HEK293 (cell line): ENCODE measurements at regions not wholly inside any gene's neighbourhood (a gene's known extent, or its start where the extent isn't known, plus 50 kb on each side); places are given as distances from the start of the nearest gene placed in this dataset.

Source experiments
- CTCF ChIA-PET: fragments of 350-600 bp; formaldehyde crosslinking; extraction: SDS; loops from one replicate; lab custom pipeline; 2021; ENCODE audit warnings: antibody characterized with exemption; lab: Yijun Ruan, JAX
- POLR2A ChIA-PET: fragments of 300-600 bp; formaldehyde crosslinking; extraction: SDS; loops from one replicate; lab custom pipeline; 2020; ENCODE audit warnings: antibody characterized with exemption, inconsistent platforms; lab: Yijun Ruan, JAX
- H3K27ac ChIP-seq: fragments of 200-500 bp; sonication (Bioruptor generic); 2 replicates; pipeline ENCODE4 v1.5.1; 2014; ENCODE audit warnings: low read depth, low read length, control low read depth, inconsistent platforms; ENCODE audit errors: extremely low read depth
- H3K36me3 ChIP-seq, 2 experiments: fragments of 200-500 bp in 1 of 2; sonication (Bioruptor generic) in 1 of 2; 1 replicate in 1 of 2; 2 replicates in 1 of 2; pipeline ENCODE4 v1.5.1; 2014 to 2017; ENCODE audit warnings: inconsistent platforms in 2 of 2, low read length in 2 of 2; ENCODE audit not compliant: control insufficient read depth in 2 of 2, insufficient read depth in 1 of 2
- H3K4me1 ChIP-seq: fragments of 200-500 bp; sonication (Bioruptor generic); 2 replicates; pipeline ENCODE4 v1.5.1; 2014; ENCODE audit warnings: mild to moderate bottlenecking, low read length, inconsistent platforms; ENCODE audit not compliant: control insufficient read depth, insufficient read depth
- H3K4me3 ChIP-seq: 2 replicates; pipeline ENCODE4 v1.5.1; 2011; ENCODE audit warnings: low read depth, mild to moderate bottlenecking, control low read depth, low read length, moderate library complexity
- H3K9me3 ChIP-seq: fragments of 200-500 bp; sonication (Bioruptor generic); 2 replicates; pipeline ENCODE4 v1.5.1; 2014; ENCODE audit warnings: low read depth, low read length, inconsistent platforms; ENCODE audit not compliant: control insufficient read depth, insufficient read depth
- KLF8 ChIP-seq: fragments of 450-650 bp; formaldehyde crosslinking; IDR thresholded peaks from 2 replicates; pipeline ENCODE4 v1.5.1; 2016; ENCODE audit warnings: missing biosample characterization, missing genetic modification characterization
- MEIS1 ChIP-seq: sonication (generic); formaldehyde crosslinking; IDR thresholded peaks from 2 replicates; pipeline ENCODE4 v1.8.1; 2022; ENCODE audit warnings: missing genetic modification reagents, mild to moderate bottlenecking, borderline replicate concordance
- MYNN ChIP-seq: fragments of 450-650 bp; formaldehyde crosslinking; IDR thresholded peaks from 2 replicates; pipeline ENCODE4 v1.5.1; 2016; ENCODE audit warnings: missing biosample characterization, missing genetic modification characterization, borderline replicate concordance
- OSR2 ChIP-seq: fragments of 450-650 bp; formaldehyde crosslinking; IDR thresholded peaks from 2 replicates; pipeline ENCODE4 v1.5.1; 2016; ENCODE audit warnings: missing biosample characterization, missing genetic modification characterization
- RBAK ChIP-seq: fragments of 450-650 bp; formaldehyde crosslinking; IDR thresholded peaks from 2 replicates; pipeline ENCODE4 v1.5.1; 2016; ENCODE audit warnings: missing biosample characterization, missing genetic modification characterization
- SALL2 ChIP-seq: fragments of 450-650 bp; formaldehyde crosslinking; IDR thresholded peaks from 2 replicates; pipeline ENCODE4 v1.5.0; 2017; ENCODE audit warnings: missing biosample characterization, mild to moderate bottlenecking, missing genetic modification characterization, borderline replicate concordance
- YY2 ChIP-seq: fragments of 450-650 bp; formaldehyde crosslinking; IDR thresholded peaks from 2 replicates; pipeline ENCODE4 v1.5.1; 2016; ENCODE audit warnings: missing biosample characterization, missing genetic modification characterization
- ZBTB1 ChIP-seq: fragments of 450-650 bp; formaldehyde crosslinking; IDR thresholded peaks from 2 replicates; pipeline ENCODE4 v1.5.1; 2016; ENCODE audit warnings: missing biosample characterization, missing genetic modification characterization
- ZBTB17 ChIP-seq: fragments of 450-650 bp; formaldehyde crosslinking; IDR thresholded peaks from 2 replicates; pipeline ENCODE4 v1.5.1; 2016; ENCODE audit warnings: missing biosample characterization, missing genetic modification characterization
- ZBTB7A ChIP-seq: fragments of 450-650 bp; formaldehyde crosslinking; IDR thresholded peaks from 2 replicates; pipeline ENCODE4 v1.5.1; 2016; ENCODE audit warnings: low read depth, missing biosample characterization, missing genetic modification characterization
- ZFHX2 ChIP-seq: fragments of 450-650 bp; formaldehyde crosslinking; conservative IDR thresholded peaks from 2 replicates; pipeline ENCODE4 v1.5.1; 2016; ENCODE audit warnings: missing biosample characterization, missing genetic modification characterization
- ZFP41 ChIP-seq: fragments of 450-650 bp; formaldehyde crosslinking; IDR thresholded peaks from 2 replicates; pipeline ENCODE4 v1.5.1; 2016; ENCODE audit warnings: missing biosample characterization, missing genetic modification characterization, borderline replicate concordance
- ZNF140 ChIP-seq: fragments of 450-650 bp; formaldehyde crosslinking; IDR thresholded peaks from 2 replicates; pipeline ENCODE4 v1.5.1; 2016; ENCODE audit warnings: missing biosample characterization, missing genetic modification characterization
- ZNF157 ChIP-seq: fragments of 450-650 bp; formaldehyde crosslinking; IDR thresholded peaks from 2 replicates; pipeline ENCODE4 v1.5.1; 2016; ENCODE audit warnings: missing biosample characterization, missing genetic modification characterization
- ZNF184 ChIP-seq: fragments of 450-650 bp; IDR thresholded peaks from 2 replicates; pipeline ENCODE4 v1.5.1; 2018; ENCODE audit warnings: missing biosample characterization, mild to moderate bottlenecking, missing genetic modification characterization
- ZNF239 ChIP-seq: fragments of 450-650 bp; formaldehyde crosslinking; IDR thresholded peaks from 2 replicates; pipeline ENCODE4 v1.5.1; 2016; ENCODE audit warnings: missing biosample characterization, missing genetic modification characterization
- ZNF335 ChIP-seq: fragments of 450-650 bp; formaldehyde crosslinking; conservative IDR thresholded peaks from 2 replicates; pipeline ENCODE4 v1.5.1; 2016; ENCODE audit warnings: missing biosample characterization, missing genetic modification characterization
- ZNF341 ChIP-seq: fragments of 450-650 bp; formaldehyde crosslinking; IDR thresholded peaks from 2 replicates; pipeline ENCODE4; 2016; ENCODE audit warnings: low read depth, missing biosample characterization, missing genetic modification characterization
- ZNF37A ChIP-seq: fragments of 450-650 bp; IDR thresholded peaks from 2 replicates; pipeline ENCODE4 v1.5.1; 2018; ENCODE audit warnings: missing biosample characterization, missing genetic modification characterization
- ZNF391 ChIP-seq: fragments of 450-650 bp; formaldehyde crosslinking; IDR thresholded peaks from 2 replicates; pipeline ENCODE4 v1.5.1; 2016; ENCODE audit warnings: low read depth, missing biosample characterization, missing genetic modification characterization, borderline replicate concordance
- ZNF473 ChIP-seq: fragments of 450-650 bp; formaldehyde crosslinking; IDR thresholded peaks from 2 replicates; pipeline ENCODE4 v1.5.1; 2017; ENCODE audit warnings: missing biosample characterization, missing genetic modification characterization
- ZNF501 ChIP-seq: fragments of 450-650 bp; formaldehyde crosslinking; IDR thresholded peaks from 2 replicates; pipeline ENCODE4 v1.5.1; 2016; ENCODE audit warnings: missing biosample characterization, missing genetic modification characterization
- ZNF514 ChIP-seq: fragments of 450-650 bp; formaldehyde crosslinking; IDR thresholded peaks from 2 replicates; pipeline ENCODE4 v1.5.1; 2016; ENCODE audit warnings: missing biosample characterization, missing genetic modification characterization
- ZNF549 ChIP-seq: fragments of 450-650 bp; IDR thresholded peaks from 2 replicates; pipeline ENCODE4 v1.5.1; 2018; ENCODE audit warnings: missing biosample characterization, missing genetic modification characterization, mild to moderate bottlenecking, inconsistent platforms, moderate library complexity
- ZNF701 ChIP-seq: fragments of 450-650 bp; formaldehyde crosslinking; IDR thresholded peaks from 2 replicates; pipeline ENCODE4 v1.5.1; 2016; ENCODE audit warnings: missing biosample characterization, missing genetic modification characterization
- ZNF792 ChIP-seq: fragments of 450-650 bp; formaldehyde crosslinking; IDR thresholded peaks from 2 replicates; pipeline ENCODE4 v1.5.1; 2016; ENCODE audit warnings: missing biosample characterization, missing genetic modification characterization
- ZNF843 ChIP-seq: fragments of 450-650 bp; formaldehyde crosslinking; IDR thresholded peaks from 2 replicates; pipeline ENCODE4 v1.5.1; 2016; ENCODE audit warnings: missing biosample characterization, missing genetic modification characterization
- TF ChIP-seq, protein P1 (sequence below): fragments of 450-650 bp; formaldehyde crosslinking; IDR thresholded peaks from 2 replicates; pipeline ENCODE4 v1.5.1; 2017; ENCODE audit warnings: missing biosample characterization, missing genetic modification characterization
- TF ChIP-seq, protein P2 (sequence below): fragments of 450-650 bp; formaldehyde crosslinking; IDR thresholded peaks from 2 replicates; pipeline ENCODE4 v1.5.1; 2016; ENCODE audit warnings: missing biosample characterization, missing genetic modification characterization
- TF ChIP-seq, protein P3 (sequence below): fragments of 450-650 bp; formaldehyde crosslinking; IDR thresholded peaks from 2 replicates; pipeline ENCODE4 v1.5.1; 2016; ENCODE audit warnings: missing biosample characterization, missing genetic modification characterization

DNA sequence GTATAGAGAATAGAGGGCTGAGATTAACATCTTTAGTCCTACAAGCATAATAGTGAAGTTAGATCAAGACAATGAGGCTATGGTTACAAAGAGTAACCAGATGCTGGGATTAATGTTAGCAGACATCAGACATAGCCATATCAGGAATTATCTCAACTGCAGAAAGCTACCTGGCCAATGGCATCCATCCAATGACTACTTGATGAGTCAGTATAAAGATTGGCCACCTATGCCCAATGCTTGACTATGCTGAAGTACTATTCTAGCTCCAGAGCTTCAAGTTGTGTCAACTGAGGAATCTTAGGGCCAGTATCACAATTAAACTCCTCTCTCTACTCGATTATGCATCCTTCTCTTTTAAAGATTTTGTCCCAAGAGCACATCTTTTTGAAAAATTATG lies 541.4 kb downstream of the PRELID2 start (continued):
- TF ChIP-seq ZNF157 (no peak), ZNF335 (tag by site-specific recombination) (no peak), ZBTB7A (tag by site-specific recombination) (no peak), ZNF792 (tag by site-specific recombination) (no peak), ZNF843 (tag by site-specific recombination) (no peak)
- TF ChIP-seq, all 188 proteins: peak for 0

DNA sequence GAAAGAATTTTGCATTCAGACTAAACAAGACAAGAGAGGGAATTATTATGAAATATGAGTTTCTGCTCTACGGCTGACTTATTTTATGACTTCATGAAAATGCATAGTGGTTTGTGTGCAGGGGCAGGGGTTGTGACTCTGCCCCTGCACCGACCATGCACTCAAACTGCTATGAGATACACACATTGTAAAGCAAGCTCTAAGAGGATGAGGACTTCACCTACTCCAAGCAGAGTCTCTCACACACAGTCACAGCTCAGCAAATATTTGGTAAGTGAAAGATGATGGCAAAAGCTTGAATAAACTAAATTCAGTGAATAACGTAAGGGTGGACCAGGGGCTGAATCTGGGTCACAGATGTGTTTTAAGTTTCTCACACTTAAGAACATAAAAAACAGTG lies 542.9 kb downstream of the PRELID2 start:
- no peak for TF ChIP-seq YY2 (tag by site-specific recombination)
- TF ChIP-seq, protein P1, sequence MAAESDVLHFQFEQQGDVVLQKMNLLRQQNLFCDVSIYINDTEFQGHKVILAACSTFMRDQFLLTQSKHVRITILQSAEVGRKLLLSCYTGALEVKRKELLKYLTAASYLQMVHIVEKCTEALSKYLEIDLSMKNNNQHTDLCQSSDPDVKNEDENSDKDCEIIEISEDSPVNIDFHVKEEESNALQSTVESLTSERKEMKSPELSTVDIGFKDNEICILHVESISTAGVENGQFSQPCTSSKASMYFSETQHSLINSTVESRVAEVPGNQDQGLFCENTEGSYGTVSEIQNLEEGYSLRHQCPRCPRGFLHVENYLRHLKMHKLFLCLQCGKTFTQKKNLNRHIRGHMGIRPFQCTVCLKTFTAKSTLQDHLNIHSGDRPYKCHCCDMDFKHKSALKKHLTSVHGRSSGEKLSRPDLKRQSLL (tag by site-specific recombination) = no peak
- TF ChIP-seq ZNF140 (tag by site-specific recombination) = no peak
- TF ChIP-seq ZBTB1 (tag by site-specific recombination) = no peak
- TF ChIP-seq ZNF391 (tag by site-specific recombination) = no peak
- TF ChIP-seq ZFHX2 (tag by site-specific recombination) = no peak
- TF ChIP-seq, protein P2, sequence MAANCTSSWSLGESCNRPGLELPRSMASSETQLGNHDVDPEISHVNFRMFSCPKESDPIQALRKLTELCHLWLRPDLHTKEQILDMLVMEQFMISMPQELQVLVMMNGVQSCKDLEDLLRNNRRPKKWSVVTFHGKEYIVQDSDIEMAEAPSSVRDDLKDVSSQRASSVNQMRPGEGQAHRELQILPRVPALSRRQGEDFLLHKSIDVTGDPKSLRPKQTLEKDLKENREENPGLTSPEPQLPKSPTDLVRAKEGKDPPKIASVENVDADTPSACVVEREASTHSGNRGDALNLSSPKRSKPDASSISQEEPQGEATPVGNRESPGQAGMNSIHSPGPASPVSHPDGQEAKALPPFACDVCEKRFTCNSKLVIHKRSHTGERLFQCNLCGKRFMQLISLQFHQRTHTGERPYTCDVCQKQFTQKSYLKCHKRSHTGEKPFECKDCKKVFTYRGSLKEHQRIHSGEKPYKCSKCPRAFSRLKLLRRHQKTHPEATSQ = no peak
- TF ChIP-seq ZNF473 (tag by site-specific recombination) = no peak
- H3K4me3 ChIP-seq = no peak overlapping the region
- H3K4me1 ChIP-seq = no peaks in the 10 kb centered on the region
- no peaks in the 10 kb centered on the region for H3K36me3 ChIP-seq
- ChIA-PET POLR2A (no interaction called here), CTCF (no interaction called here)
- no peaks in the 10 kb centered on the region for H3K9me3 ChIP-seq
- no peak overlapping the region for H3K27ac ChIP-seq

DNA sequence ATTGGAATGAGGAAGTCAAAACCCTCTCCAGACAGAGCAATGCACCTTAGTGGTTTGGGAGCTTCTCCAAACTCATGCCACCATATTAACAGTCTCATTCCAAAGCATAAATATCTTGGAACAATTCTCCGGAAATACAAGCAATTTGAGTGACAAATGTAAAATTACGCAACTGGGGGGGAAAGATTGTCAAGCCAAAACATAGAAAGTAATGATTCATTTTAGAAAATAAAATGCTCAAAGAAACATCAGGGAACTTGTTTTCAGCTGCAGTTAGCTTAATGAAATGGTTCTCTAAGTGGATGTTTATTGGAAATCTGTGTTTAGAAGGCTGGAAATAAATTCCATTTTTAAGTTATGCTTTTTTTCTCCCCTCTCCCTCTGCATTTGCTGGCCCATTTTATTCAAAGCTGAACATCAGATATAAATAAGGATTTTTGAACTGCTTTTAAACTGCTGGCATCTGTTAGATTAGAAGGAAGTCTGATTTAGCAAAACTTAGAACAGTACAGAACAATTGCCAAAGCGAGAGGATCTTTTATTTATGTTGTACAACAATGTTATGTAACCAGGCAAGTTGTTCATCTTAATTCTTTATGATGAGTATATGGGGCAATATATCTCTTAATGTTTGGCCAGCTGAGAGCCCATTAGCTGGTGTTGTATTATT lies 551.9 kb downstream of the PRELID2 start:
- no peak overlapping the region for H3K27ac ChIP-seq
- H3K9me3 ChIP-seq = no peaks in the 10 kb centered on the region
- ChIA-PET POLR2A (no interaction called here), CTCF (no interaction called here)
- no peak overlapping the region for H3K4me3 ChIP-seq
- H3K36me3 ChIP-seq = no peaks in the 10 kb centered on the region
- no peaks in the 10 kb centered on the region for H3K4me1 ChIP-seq
- TF ChIP-seq ZNF184 (tag by site-specific recombination) (no peak), ZBTB7A (tag by site-specific recombination) (no peak), ZNF140 (tag by site-specific recombination) (no peak), ZNF549 (tag by site-specific recombination) (no peak), RBAK (no peak), MYNN (tag by site-specific recombination) (no peak), ZNF37A (tag by site-specific recombination) (no peak), OSR2 (tag by site-specific recombination) (no peak)

DNA sequence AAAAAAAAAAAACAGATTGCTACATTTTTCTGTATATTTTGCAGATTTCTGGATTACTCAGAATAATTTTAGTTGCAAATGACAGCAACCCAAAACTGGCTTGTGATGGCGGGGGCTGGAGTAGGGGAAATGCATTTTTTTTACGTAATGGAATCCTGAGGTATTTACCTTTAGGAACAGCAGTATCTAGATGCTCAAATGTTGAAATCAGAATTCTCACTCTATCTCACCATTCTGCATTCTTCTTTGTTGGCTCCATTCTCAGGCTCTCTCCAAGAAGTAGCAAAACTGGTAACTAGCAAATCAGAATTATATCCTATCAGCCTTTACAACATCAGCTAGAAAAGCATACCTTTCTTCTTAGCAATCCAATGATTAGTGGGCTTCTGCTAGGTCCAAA lies 554.3 kb downstream of the PRELID2 start:
- Histone ChIP-seq H3K36me3 (no peaks in the 10 kb centered on the region), H3K27ac (no peak overlapping the region), H3K4me3 (no peak overlapping the region), H3K4me1 (no peaks in the 10 kb centered on the region), H3K9me3 (no peaks in the 10 kb centered on the region)
- POLR2A ChIA-PET = no interaction called here
- CTCF ChIA-PET = interaction anchor here (0.6 kb wide), 1 partner anchor 42 kb away, joined by 3 read pairs; no protein-coding TSS in a partner anchor
- no peak for TF ChIP-seq ZNF843 (tag by site-specific recombination)
- no peak for TF ChIP-seq ZFP41
- TF ChIP-seq, protein P3, sequence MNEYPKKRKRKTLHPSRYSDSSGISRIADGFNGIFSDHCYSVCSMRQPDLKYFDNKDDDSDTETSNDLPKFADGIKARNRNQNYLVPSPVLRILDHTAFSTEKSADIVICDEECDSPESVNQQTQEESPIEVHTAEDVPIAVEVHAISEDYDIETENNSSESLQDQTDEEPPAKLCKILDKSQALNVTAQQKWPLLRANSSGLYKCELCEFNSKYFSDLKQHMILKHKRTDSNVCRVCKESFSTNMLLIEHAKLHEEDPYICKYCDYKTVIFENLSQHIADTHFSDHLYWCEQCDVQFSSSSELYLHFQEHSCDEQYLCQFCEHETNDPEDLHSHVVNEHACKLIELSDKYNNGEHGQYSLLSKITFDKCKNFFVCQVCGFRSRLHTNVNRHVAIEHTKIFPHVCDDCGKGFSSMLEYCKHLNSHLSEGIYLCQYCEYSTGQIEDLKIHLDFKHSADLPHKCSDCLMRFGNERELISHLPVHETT (tag by site-specific recombination) = no peak
- no peak for TF ChIP-seq ZBTB17 (tag by site-specific recombination)
- no peak for TF ChIP-seq ZNF341 (tag by site-specific recombination)
- TF ChIP-seq KLF8 (tag by site-specific recombination) = no peak
- no peak for TF ChIP-seq MEIS1 (CRISPR knock-in tag)
- no peak for TF ChIP-seq SALL2 (tag by site-specific recombination)
- no peak for TF ChIP-seq ZNF239 (tag by site-specific recombination)
- TF ChIP-seq ZNF501 (tag by site-specific recombination) = no peak
- no peak for TF ChIP-seq ZNF701 (tag by site-specific recombination)
- no peak for TF ChIP-seq ZNF514 (tag by site-specific recombination)
